ENCODE measurements at regions not wholly inside any gene's neighbourhood (a gene's known extent, or its start where the extent isn't known, plus 50 kb on each side); places are given as distances from the start of the nearest gene placed in this dataset.
"Not testable (repeated sequence)": the region's sequence is repeated elsewhere in the genome, so short reads cannot be mapped to it uniquely, and the experiment has no call there.

DNA sequence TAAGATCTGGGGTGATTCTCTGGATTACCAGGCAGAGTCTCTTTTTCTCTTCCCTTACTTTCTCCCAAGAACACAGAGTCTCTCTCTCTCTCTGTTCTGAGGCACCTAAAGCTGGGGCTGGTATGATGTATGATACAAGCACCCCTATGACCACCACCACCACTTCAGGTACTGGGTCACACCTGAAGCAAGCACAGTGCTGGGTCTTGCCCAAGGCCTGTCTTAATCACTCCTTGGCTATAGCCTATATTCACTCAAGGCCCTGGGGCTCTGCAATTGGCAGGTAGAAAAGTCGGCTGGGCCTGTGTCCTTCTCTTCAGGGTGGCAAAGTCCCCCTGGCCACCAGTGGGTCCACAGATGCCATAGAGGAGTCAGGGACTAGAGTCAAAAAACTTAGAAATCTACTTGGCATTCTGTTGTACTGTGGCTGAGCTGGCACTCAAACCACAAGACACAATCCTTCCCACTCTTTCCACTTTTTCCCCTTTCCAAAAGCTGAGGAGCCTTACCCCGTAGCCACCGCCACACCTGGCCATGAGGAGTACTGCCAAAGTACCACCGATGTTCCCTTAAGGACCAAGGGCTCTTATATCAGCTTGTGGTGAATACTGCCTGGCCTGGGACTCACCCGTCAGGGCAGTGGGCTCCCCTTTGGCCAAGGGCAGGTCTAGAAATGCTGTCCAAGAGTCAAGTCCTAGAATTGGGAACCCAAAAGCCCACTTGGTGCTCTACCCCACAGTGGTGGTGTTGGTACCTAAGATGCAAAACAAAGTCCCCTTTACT, 159.2 kb downstream of the POTEM start:
- not testable (repeated sequence) for DNase-seq

DNA sequence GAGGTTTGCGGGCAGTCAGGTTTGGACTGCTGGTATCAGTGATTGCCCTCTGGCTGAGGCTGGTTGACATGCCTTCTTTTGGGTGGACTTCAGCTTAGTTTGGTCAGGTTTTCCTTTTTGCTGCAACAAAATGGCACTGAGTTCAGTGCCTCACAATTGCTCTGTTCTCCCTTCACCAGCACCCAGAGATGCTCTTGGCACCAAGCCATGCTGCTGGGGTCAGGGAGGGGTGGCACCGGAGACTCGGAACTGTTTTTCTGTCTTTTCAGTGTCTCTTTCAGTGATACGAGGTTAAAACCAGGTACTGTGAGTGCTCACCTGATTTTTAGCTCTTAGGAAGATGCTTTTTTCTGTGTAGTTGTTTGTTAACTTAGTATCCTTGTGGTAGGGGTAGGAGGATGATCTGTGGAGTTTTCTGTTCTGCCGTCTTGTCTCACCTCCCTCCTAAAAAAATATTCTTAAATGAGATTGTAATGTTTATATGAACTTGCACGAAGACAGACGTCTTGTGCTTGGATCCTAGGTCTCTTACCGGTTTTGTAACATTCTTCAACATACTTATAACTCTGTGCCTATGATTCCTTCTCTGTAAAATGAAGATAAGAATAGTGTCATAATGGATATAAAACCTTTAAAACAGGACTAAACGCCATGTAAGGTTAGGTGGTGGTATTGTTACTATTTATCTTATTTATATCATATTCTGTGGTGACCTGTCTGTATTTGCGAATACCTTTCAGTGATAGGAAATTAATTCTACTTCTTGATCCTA, 160.6 kb downstream of the POTEM start:
- not testable (repeated sequence) for DNase-seq

DNA sequence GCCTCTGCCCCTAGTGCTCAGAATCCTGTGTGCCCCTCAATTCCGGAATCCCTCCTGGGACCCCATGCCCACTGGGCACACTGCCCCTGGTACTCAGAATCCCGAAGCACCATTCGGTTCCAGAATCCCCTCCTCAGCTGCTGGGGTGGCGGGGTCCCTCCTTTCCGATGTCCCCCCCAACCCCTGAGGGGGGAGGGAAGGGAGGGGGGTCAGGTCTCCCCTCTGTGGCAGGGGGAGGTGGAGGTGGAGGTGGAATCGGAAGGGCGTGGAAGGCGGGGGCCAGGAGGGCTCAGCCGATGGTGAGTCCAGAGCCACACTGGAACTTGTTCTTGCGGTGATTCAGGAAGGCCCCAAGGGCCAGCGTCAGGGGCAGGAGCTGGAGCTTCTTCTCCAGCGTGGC, 164.3 kb downstream of the POTEM start:
- DNase-seq: not testable (repeated sequence)

DNA sequence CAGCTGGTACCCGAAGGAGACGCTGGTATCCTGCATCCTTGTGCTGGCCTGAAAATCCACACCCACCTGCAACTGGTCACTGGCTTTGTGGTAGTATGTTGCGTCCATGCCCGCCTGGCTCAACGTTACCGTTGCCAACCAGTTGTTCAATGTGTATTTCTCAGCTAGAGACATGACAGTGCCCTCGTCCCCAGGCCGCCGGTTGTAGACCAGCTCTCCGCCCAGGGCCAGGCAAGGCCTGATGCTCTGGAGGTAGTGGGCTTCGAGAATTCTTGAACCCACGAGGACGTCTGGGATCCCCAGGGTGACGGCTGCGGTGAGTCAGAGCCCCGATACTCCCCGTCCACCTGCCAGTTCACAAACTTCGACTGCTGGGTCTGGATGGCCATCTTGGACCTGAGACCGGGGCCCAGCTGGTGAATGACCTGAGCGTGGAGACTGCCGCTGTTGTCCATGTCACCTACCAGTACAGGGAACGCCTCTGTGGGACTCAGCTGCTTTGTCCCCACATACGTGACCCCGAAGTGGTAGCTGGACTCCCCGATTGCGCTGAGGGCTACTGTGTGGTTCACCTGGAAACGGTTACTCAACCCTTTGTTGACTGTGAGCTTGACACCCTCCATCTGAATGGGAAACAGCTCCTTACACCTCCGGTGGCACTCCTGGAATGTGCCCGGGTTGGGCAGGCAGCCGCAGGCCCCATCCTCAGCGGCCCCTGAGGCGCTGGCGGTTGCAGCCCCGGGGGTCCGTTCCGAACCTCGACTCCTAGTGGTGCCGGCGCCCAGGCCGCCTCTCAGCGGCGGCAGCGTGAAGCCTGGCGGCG, 165.0 kb downstream of the POTEM start:
- not testable (repeated sequence) for DNase-seq

DNA sequence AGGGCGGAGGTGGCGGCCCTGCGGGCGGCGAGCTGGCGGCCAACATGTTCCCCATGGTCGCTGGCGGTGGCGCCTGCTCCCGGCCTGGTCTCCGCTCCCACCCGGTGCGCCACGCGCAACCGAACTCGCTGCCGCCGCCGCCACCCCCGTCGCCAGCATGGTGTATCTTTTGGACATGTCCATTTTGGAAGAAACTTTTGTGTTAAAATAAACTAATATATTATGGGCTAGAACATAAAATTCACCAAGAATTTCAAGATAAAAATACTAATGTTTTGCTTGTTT, 165.5 kb downstream of the POTEM start:
- not testable (repeated sequence) for DNase-seq

DNA sequence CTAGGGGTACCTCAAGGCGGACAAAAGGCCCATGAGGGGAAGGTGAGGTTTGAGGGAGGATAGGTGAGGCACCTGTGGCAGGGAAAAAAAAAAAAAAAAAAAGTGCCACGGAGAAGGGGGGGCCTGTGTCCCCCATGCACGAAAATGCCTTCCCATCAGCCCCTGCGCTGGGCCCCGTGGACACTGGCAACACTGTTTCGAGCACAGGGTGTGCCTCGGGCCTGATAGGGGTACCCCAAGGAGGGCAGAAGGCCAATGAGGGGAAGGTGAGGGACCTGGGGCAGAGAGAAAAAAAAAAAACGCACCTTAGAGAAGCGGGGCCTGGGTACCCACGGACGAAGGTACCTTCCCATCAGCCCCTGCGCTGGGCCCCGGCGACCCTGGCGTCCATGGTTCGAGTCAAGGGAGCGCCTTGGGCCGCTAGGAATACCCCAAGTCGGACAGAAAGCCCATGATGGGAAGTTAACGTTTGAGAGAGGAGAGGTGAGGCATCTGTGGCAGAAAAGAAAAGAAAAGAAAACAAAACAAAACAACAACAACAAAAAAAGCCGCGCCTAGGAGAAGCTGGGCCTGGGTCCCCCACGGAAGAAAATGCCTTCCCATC, 190.0 kb downstream of the POTEM start:
- not testable (repeated sequence) for DNase-seq

DNA sequence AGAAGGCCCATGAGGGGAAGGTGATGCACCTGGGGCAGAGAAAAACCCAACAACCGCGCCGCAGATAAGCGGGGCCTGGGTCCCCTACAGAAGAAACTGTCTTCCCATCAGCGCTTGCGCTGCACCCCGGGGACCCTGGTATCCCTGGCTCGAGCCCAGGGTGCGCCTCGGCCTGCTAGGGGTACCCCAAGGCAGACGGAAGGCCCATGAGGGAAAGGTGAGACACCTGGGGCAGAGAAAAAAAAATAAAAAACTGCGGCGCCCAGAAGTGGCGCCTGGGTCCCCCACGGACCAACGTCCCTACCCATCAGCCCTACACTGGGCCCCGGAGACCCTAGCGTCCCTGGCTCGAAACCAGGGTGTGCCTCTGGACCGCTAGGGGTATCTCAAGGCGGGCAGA, 190.8 kb downstream of the POTEM start:
- DNase-seq: not testable (repeated sequence)

DNA sequence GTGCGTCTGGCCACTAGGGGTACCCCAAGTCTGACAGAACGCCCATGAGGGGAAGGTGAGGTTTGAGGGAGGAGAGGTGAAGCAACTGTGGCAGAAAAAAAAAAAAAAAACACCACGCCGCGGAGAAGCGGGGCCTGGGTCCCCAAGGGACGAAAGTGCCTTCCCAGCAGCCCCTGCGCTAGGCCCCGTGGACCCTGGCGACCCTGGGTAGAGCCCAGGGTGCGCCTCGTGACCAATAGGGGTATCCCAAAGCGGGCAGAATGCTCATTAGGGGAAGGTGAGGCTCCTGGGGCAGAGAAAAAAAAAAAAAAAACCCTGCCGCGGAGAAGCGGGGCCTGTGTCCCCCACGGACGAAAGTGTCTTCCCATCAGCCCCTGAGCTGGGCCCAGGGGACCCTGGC, 191.4 kb downstream of the POTEM start:
- DNase-seq: not testable (repeated sequence)

DNA sequence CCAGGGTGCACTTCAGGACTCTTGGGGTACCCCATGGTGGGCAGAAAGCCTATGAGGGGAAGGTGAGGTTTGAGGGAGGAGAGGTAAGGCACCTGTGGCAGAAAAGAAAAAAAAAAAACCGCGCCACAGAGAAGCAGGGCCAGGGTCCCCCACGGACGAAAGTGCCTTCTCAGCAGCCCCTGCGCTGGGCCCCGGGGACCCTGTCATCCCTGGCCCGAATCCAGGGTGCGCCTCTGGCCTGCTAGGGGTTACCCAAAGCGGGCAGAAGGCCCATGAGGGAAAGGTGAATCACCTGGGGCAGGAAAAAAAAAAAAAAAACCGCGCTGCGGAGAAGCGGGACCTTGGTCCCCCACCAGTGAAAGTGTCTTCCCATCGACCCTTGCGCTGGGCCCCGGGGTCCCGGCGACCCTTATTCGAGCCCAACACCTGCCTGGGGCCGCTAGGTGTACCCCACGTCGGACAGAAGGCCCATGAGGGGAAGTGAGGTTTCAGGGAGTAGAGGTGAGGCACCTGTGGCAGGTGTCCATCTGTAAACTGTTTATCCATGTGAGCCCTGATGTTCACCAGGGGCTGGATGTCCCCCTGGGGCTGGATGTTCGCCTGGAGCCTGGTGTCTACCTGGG, 191.9 kb downstream of the POTEM start:
- DNase-seq: not testable (repeated sequence)

DNA sequence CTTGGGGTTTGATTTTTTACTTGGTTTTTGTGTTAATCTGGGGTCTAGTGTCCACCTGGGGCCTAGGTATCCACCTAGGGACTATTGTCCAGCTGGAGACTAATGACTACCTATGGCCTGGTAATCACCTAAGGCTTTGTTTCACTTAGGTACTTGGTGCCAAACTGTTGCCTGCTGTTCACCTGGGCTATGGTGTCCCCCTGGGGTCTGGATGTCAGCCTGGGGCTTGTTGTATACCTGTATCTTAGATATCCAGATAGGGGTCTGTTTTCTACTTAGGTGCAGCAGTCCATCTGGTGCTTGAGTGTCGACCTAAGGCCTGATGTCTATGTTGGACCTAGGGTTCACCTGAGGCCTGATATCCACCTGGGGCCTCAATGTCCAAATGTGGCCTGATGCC, 193.1 kb downstream of the POTEM start:
- not testable (repeated sequence) for DNase-seq

DNA sequence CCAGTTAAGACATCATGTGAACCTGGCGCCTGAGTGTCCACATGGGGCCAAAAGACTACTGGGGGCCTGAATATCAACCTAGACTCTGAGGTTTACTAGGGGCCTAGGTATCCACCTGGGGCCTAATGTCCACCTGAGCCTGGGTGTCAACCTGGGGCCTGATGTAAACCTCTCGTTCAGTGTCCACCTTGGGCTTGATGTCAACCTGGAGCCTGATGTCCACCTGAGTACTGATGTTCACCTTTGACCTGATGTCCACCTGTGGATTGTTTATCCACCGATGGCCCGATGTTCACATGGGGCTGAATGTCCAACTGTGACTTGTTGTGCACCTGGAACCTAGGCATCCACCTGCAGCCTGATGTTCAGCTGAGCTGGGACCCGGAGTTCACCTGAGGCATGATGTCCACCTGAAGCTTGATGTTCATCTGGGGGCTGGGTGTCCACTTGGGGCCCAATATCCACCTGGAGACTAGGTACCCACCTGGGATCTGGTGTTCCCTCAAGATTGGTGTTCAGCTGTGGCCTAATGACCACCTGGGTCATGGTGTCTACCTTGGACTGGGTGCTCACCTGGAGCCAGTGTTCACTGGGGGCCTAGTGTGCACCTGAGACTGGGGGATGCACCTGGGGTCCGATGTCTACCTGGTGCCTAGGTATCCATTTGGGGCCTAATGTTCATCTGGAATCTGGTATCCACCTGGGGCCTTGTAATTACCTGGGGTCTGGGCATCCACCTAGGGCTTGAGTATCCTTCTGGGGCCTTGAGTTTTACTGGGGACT, 194.2 kb downstream of the POTEM start:
- not testable (repeated sequence) for DNase-seq

DNA sequence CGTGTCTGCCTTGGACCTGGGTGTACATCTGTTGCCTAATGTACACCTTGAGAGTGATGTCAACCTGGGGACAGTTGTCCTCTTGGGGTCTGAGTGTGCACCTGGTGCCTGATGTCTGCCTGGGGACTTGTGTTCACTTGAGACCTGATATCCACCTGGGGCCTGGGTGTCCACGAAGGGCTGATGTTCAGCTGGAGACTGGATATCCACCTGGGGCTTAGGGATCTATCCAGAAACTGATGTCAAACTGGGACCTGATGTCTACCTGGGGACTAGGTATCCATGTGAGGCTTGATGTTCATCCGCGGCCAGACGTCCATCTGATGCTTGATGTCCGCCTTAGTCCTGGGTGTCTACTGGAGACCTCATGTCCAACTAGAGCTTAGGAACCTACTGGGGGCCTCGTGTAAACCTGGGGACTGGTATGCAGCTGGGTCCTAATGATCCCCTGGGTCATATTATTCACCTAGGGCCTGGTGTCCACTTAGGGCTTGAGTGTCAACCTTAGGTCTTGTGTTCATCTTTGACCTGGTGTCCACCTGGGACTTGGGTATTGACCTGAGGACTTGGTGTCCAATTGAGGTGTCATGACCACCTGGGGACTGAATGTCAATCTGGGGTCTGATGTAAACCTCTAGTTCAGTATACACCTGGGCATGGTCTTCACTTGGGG, 194.9 kb downstream of the POTEM start:
- not testable (repeated sequence) for DNase-seq

DNA sequence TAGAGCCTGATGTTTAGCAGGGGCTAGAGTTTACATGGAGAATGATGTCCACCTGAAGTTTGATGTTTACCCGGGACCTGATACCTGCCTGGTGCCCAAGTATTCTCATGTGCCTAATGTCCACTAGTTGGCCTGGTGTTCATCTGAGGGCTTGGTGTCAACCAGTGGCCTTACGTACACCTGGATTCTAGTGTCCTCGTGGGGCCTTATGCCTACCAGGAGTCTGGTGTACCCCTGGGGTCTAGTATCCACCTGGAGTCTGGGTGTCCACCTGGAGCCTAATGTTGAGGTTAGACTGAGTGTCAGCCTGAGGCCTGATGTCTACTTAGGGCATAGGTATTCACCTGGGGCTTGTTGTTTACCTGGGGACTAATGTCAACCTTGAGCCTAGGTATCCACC, 195.7 kb downstream of the POTEM start:
- not testable (repeated sequence) for DNase-seq

DNA sequence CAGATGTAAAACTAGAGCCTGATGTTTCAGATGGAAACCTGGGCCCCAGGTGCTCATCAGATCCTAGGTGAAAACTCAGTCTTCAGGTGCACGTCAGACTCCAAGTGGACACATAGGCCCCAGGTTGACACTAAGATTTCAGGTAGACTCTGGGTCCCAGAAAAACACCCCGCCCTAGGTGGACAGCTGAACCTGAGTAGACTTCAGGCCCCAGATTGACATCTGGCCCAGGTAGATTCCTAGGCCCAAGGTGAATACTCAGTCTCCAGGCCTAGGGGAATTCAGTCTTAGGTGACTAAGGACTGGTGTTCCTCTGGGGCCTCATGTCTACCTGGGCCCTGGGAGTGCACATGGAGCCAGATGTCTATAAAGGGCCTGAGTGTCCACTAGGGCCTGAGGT, 196.7 kb downstream of the POTEM start:
- DNase-seq: not testable (repeated sequence)

DNA sequence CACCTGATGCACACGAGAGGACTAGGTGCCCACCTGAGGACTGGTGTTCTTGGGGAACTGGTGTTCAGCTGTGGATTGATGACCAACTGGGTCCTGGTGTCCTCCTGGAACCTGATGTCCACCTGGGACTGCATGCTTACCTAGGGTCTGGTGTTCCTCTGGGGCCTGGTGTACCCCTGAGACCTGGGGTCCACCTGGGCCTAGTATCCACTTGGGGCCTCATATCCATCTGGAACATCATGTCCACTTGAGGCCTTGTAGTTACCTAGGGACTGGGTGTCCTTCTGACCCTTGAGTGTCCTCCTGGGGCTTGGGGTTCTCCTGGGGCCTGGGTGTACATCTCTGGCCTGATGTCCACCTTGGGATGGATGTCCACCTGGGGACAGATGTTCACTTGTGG, 197.2 kb downstream of the POTEM start:
- not testable (repeated sequence) for DNase-seq

DNA sequence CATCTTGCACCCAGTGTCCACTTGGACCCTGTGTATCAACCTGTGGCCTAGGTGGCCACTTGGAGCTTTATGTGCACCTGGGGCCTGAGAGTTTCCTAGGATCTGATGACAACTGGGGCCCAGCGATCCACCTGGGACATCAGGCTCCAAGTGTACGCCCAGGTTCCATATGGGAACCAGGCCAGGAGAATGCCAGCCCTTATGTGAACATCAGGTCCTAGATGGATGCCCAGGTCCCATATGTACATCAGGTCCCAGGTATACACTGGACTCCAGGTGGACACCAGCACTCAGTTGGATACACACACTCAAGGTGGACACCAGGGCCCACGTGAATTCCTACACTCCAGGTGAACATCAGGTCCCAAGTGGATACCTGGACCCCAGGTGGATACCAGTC, 198.8 kb downstream of the POTEM start:
- DNase-seq: not testable (repeated sequence)

DNA sequence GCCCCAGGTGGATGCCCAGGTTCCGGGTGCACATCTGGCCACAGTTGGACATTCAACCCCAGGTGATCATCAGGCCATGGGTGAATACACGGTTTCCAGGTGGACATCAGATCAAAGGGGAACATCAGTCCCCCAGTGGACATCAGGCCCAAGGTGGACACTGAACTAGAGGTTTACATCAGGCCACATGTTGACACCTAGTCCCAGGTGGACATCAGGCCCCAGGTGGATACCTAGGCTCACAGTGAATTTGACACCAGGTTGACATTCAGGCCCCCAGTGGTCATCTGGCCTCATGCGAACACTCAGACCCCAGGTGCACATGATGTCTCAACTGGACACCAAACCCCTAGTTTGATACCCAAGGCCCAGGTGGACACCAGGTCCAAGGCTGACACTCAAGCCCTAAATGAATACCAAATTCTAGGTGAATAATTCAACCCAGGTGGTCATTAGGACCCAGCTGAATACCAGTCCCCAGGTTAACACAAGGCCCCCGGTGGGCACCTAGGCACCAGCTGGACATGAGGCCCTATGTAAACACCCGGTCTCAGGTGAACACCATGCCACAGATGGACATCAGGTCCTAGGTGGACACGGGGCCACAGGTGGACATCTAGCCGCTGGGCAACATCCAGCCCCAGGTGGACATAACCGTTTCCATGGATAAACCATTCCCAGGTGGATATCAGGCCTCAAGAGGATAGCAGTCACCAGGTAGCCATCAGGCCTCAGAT, 200.4 kb downstream of the POTEM start:
- not testable (repeated sequence) for DNase-seq

DNA sequence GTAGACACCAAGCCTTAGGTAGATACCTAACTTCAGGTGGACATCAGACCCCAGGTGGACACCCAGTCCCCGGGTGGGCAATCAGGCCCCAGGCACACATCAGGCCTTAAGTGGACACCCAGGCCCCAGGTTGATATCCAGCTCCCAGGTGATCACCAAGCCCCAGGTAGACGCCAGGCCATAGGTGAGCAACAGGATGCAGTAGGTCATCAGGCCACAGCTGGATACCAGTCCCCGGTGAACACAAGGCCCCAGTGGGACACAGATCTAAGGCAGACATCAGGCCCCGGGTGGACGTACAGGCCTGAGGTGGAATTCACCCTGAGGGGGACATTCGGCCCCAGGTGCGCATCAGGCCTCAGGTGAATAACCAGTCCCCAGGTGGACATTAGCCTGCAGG, 201.0 kb downstream of the POTEM start:
- DNase-seq: not testable (repeated sequence)

DNA sequence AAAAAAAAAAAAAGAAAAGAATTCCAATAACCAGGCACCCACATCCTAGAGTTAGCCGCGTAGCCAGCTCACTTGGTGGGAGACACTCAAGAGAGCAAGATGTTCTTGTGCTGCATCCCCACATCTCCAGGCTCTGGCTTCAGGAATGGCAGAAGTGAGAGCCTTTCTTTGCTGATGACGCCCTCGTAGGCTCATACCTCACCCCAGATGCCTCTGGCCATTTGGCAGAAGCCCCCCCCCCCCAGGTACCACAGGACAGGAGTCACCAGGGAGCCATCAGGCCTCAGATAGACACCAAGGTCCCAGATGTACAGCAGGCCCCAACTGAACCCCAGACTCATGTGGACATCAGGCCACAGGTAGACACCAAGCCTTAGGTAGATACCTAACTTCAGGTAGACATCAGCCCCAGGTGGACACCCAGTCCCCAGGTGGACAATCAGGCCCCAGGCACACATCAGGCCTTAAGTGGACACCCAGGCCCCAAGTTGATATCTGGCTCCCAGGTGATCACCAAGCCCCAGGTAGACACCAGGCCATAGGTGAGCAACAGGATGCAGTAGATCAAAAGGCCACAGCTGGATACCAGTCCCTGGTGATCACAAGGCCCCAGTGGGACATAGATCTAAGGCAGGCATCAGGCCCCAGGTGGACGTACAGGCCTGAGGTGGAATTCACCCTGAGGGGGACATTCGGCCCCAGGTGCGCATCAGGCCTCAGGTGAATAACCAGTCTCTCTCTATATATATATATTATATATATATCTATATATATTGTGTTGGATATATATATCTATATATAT, 202.5 kb downstream of the POTEM start:
- DNase-seq: not testable (repeated sequence)
